ENCODE measurements at regions not wholly inside any gene's neighbourhood (a gene's known extent, or its start where the extent isn't known, plus 50 kb on each side); places are given as distances from the start of the nearest gene placed in this dataset.
"Not testable (repeated sequence)": the region's sequence is repeated elsewhere in the genome, so short reads cannot be mapped to it uniquely, and the experiment has no call there.

- no peaks in the 10 kb centered on the region for H3K79me1 ChIP-seq (ENCODE audit: low read length)
- no peak for DNase-seq
- no peak overlapping the region for H4K91ac ChIP-seq (ENCODE audit: low read depth, low read length)
- no peaks in the 10 kb centered on the region for H3K27me3 ChIP-seq (ENCODE audit: insufficient read depth, low read length)
- H2AK5ac ChIP-seq (ENCODE audit: low read length), result no peak overlapping the region
- H3K4ac ChIP-seq (ENCODE audit: low read depth, low read length), result no peak overlapping the region
- H2BK120ac ChIP-seq (ENCODE audit: insufficient read depth, low read length, poor library complexity), result no peak overlapping the region
- H2BK5ac ChIP-seq (ENCODE audit: low read depth, low read length, poor library complexity), result no peak overlapping the region
- H3K4me3 ChIP-seq (ENCODE audit: low read depth, low read length), result no peak overlapping the region
- H4K12ac ChIP-seq (ENCODE audit: low read depth, low read length), result no peak overlapping the region
- no peak overlapping the region for H2BK12ac ChIP-seq (ENCODE audit: low read length)
- no peaks in the 10 kb centered on the region for H3K79me2 ChIP-seq (ENCODE audit: control insufficient read depth, insufficient read depth, low read length, poor library complexity)
- H3K4me1 ChIP-seq (ENCODE audit: control insufficient read depth in 1 of 2, insufficient read depth in 2 of 2, low read length in 2 of 2), result no peaks in the 10 kb centered on the region
- H2AFZ ChIP-seq (ENCODE audit: insufficient read depth, low read length, poor library complexity), result no peak overlapping the region
- H3K27ac ChIP-seq (ENCODE audit: low read depth, low read length), result no peak overlapping the region
- H3K9ac ChIP-seq (ENCODE audit: low read length), result no peak overlapping the region
- no peak overlapping the region for H3K4me2 ChIP-seq (ENCODE audit: low read length)
- no peak overlapping the region for H3K18ac ChIP-seq (ENCODE audit: low read length)
- no peak overlapping the region for H3K23ac ChIP-seq (ENCODE audit: low read length)
- H3K36me3 ChIP-seq (ENCODE audit: control insufficient read depth in 1 of 2, insufficient read depth in 2 of 2, low read length in 2 of 2), result no peaks in the 10 kb centered on the region
- no CpG with 5 or more reads among the region's 7 CpGs for WGBS (ENCODE audit: extremely low coverage, insufficient coverage, insufficient read length)
- H3K14ac ChIP-seq (ENCODE audit: low read length), result no peak overlapping the region
- H4K8ac ChIP-seq (ENCODE audit: low read depth, low read length), result no peak overlapping the region
- peaks cover 1% of the 10 kb centered on the region for H3K9me3 ChIP-seq (ENCODE audit: insufficient read depth, low read depth, low read length)
These were observed 412.9 kb downstream of the CHSY3 start for GRCh38 chr5:130316971-130317680.

GRCh38 chr5:130295235-130295634, 391.0 kb downstream of the CHSY3 start:
- Histone ChIP-seq H3K79me1 (ENCODE audit: low read length) (no peaks in the 10 kb centered on the region), H3K4me1 (ENCODE audit: control insufficient read depth in 1 of 2, insufficient read depth in 2 of 2, low read length in 2 of 2) (no peaks in the 10 kb centered on the region), H2BK12ac (ENCODE audit: low read length) (no peak overlapping the region), H2AFZ (ENCODE audit: insufficient read depth, low read length, poor library complexity) (no peak overlapping the region), H3K27me3 (ENCODE audit: insufficient read depth, low read length) (no peaks in the 10 kb centered on the region), H3K79me2 (ENCODE audit: control insufficient read depth, insufficient read depth, low read length, poor library complexity) (no peaks in the 10 kb centered on the region), H3K4me3 (ENCODE audit: low read depth, low read length) (no peak overlapping the region), H2BK5ac (ENCODE audit: low read depth, low read length, poor library complexity) (no peak overlapping the region), H3K18ac (ENCODE audit: low read length) (no peak overlapping the region), H2AK5ac (ENCODE audit: low read length) (no peak overlapping the region), H4K12ac (ENCODE audit: low read depth, low read length) (no peak overlapping the region), H4K8ac (ENCODE audit: low read depth, low read length) (no peak overlapping the region), H3K23ac (ENCODE audit: low read length) (no peak overlapping the region), H3K9ac (ENCODE audit: low read length) (no peak overlapping the region), H3K14ac (ENCODE audit: low read length) (no peak overlapping the region), H3K27ac (ENCODE audit: low read depth, low read length) (no peak overlapping the region), H3K9me3 (ENCODE audit: insufficient read depth, low read depth, low read length) (no peaks in the 10 kb centered on the region), H2BK120ac (ENCODE audit: insufficient read depth, low read length, poor library complexity) (no peak overlapping the region), H3K4me2 (ENCODE audit: low read length) (no peak overlapping the region), H3K4ac (ENCODE audit: low read depth, low read length) (no peak overlapping the region), H3K36me3 (ENCODE audit: control insufficient read depth in 1 of 2, insufficient read depth in 2 of 2, low read length in 2 of 2) (no peaks in the 10 kb centered on the region), H4K91ac (ENCODE audit: low read depth, low read length) (no peak overlapping the region)
- no peak for DNase-seq
- WGBS (ENCODE audit: extremely low coverage, insufficient coverage, insufficient read length), result no CpG with 5 or more reads among the region's 1 CpG

- H3K36me3 ChIP-seq (ENCODE audit: control insufficient read depth in 1 of 2, insufficient read depth in 2 of 2, low read length in 2 of 2); H2BK5ac ChIP-seq (ENCODE audit: low read depth, low read length, poor library complexity); H3K14ac ChIP-seq (ENCODE audit: low read length); H3K18ac ChIP-seq (ENCODE audit: low read length); H3K4ac ChIP-seq (ENCODE audit: low read depth, low read length); H2BK12ac ChIP-seq (ENCODE audit: low read length); H3K27ac ChIP-seq (ENCODE audit: low read depth, low read length); H3K27me3 ChIP-seq (ENCODE audit: insufficient read depth, low read length); H4K91ac ChIP-seq (ENCODE audit: low read depth, low read length); H3K4me2 ChIP-seq (ENCODE audit: low read length); DNase-seq; H4K8ac ChIP-seq (ENCODE audit: low read depth, low read length); H3K23ac ChIP-seq (ENCODE audit: low read length); H2AFZ ChIP-seq (ENCODE audit: insufficient read depth, low read length, poor library complexity); H4K12ac ChIP-seq (ENCODE audit: low read depth, low read length); H2BK120ac ChIP-seq (ENCODE audit: insufficient read depth, low read length, poor library complexity); H3K9me3 ChIP-seq (ENCODE audit: insufficient read depth, low read depth, low read length); H3K4me1 ChIP-seq (ENCODE audit: control insufficient read depth in 1 of 2, insufficient read depth in 2 of 2, low read length in 2 of 2); H3K4me3 ChIP-seq (ENCODE audit: low read depth, low read length); H3K9ac ChIP-seq (ENCODE audit: low read length); H3K79me2 ChIP-seq (ENCODE audit: control insufficient read depth, insufficient read depth, low read length, poor library complexity); H2AK5ac ChIP-seq (ENCODE audit: low read length); H3K79me1 ChIP-seq (ENCODE audit: low read length): not testable (repeated sequence)
- WGBS (ENCODE audit: extremely low coverage, insufficient coverage, insufficient read length), result no CpG with 5 or more reads among the region's 3 CpGs
These were observed 390.5 kb downstream of the CHSY3 start for GRCh38 chr5:130294798-130295197.

- no peak overlapping the region for H3K4me2 ChIP-seq (ENCODE audit: low read length)
- WGBS (ENCODE audit: extremely low coverage, insufficient coverage, insufficient read length), result no CpG with 5 or more reads among the region's 2 CpGs
- H3K23ac ChIP-seq (ENCODE audit: low read length), result no peak overlapping the region
- H4K91ac ChIP-seq (ENCODE audit: low read depth, low read length), result no peak overlapping the region
- H3K79me2 ChIP-seq (ENCODE audit: control insufficient read depth, insufficient read depth, low read length, poor library complexity), result no peaks in the 10 kb centered on the region
- H2BK5ac ChIP-seq (ENCODE audit: low read depth, low read length, poor library complexity), result no peak overlapping the region
- H4K8ac ChIP-seq (ENCODE audit: low read depth, low read length), result no peak overlapping the region
- no peak overlapping the region for H3K9ac ChIP-seq (ENCODE audit: low read length)
- no peaks in the 10 kb centered on the region for H3K27me3 ChIP-seq (ENCODE audit: insufficient read depth, low read length)
- no peaks in the 10 kb centered on the region for H3K79me1 ChIP-seq (ENCODE audit: low read length)
- no peaks in the 10 kb centered on the region for H3K9me3 ChIP-seq (ENCODE audit: insufficient read depth, low read depth, low read length)
- H4K12ac ChIP-seq (ENCODE audit: low read depth, low read length), result no peak overlapping the region
- H2BK120ac ChIP-seq (ENCODE audit: insufficient read depth, low read length, poor library complexity), result no peak overlapping the region
- no peaks in the 10 kb centered on the region for H3K36me3 ChIP-seq (ENCODE audit: control insufficient read depth in 1 of 2, insufficient read depth in 2 of 2, low read length in 2 of 2)
- H3K27ac ChIP-seq (ENCODE audit: low read depth, low read length), result no peak overlapping the region
- DNase-seq, result no peak
- no peak overlapping the region for H2AK5ac ChIP-seq (ENCODE audit: low read length)
- no peak overlapping the region for H3K14ac ChIP-seq (ENCODE audit: low read length)
- H3K4me3 ChIP-seq (ENCODE audit: low read depth, low read length), result no peak overlapping the region
- H3K18ac ChIP-seq (ENCODE audit: low read length), result no peak overlapping the region
- no peak overlapping the region for H3K4ac ChIP-seq (ENCODE audit: low read depth, low read length)
- H3K4me1 ChIP-seq (ENCODE audit: control insufficient read depth in 1 of 2, insufficient read depth in 2 of 2, low read length in 2 of 2), result peaks cover 0 to 4% of the 10 kb centered on the region in 2 experiments
- H2BK12ac ChIP-seq (ENCODE audit: low read length), result no peak overlapping the region
- H2AFZ ChIP-seq (ENCODE audit: insufficient read depth, low read length, poor library complexity), result no peak overlapping the region
These were observed 386.0 kb downstream of the CHSY3 start for GRCh38 chr5:130290219-130290618.

Measured in trophoblast cell (in vitro differentiated cells and primary cell).